ENCODE measurements at regions not wholly inside any gene's neighbourhood (a gene's known extent, or its start where the extent isn't known, plus 50 kb on each side); places are given as distances from the start of the nearest gene placed in this dataset.
"Not testable (repeated sequence)": the region's sequence is repeated elsewhere in the genome, so short reads cannot be mapped to it uniquely, and the experiment has no call there.

GRCh38 chr4:97097036-97097435 lies 1046.2 kb downstream of the STPG2 start:
- TF ChIP-seq CTCF (IDR thresholded peaks at IDR 0.05; ENCODE audit: insufficient read depth, low read depth, low read length); EZH2 (IDR thresholded peaks at IDR 0.05; ENCODE audit: insufficient read depth, low read length): not testable (repeated sequence)
